Neutrophil (primary cell): ENCODE measurements at regions not wholly inside any gene's neighbourhood (a gene's known extent, or its start where the extent isn't known, plus 50 kb on each side); places are given as distances from the start of the nearest gene placed in this dataset.
"Not testable (repeated sequence)": the region's sequence is repeated elsewhere in the genome, so short reads cannot be mapped to it uniquely, and the experiment has no call there.

Source experiments
- H3K27ac ChIP-seq: fragments of 200-600 bp; sonication (generic); 2 replicates; pipeline ENCODE4 v1.5.1; 2016; ENCODE audit warnings: mild to moderate bottlenecking, moderate library complexity
- H3K27me3 ChIP-seq: fragments of 200-600 bp; sonication (generic); 2 replicates; pipeline ENCODE4 v1.6.0; 2016; ENCODE audit warnings: mild to moderate bottlenecking
- H3K36me3 ChIP-seq: fragments of 200-600 bp; sonication (generic); 2 replicates; pipeline ENCODE4 v1.5.1; 2017
- H3K4me1 ChIP-seq, 2 experiments: fragments of 200-600 bp in 1 of 2; sonication (generic) in 1 of 2; 1 replicate in 1 of 2; 2 replicates in 1 of 2; pipeline versions ENCODE4 v1.5.1 to v1.6.1; 2013 to 2016; ENCODE audit warnings: low read depth in 1 of 2, low read length in 1 of 2, mild to moderate bottlenecking in 1 of 2, moderate library complexity in 1 of 2; ENCODE audit not compliant: control insufficient read depth in 1 of 2, insufficient read depth in 1 of 2
- H3K4me3 ChIP-seq, 2 experiments: fragments of 200-600 bp in 1 of 2; sonication (generic) in 1 of 2; 1 replicate in 1 of 2; 2 replicates in 1 of 2; pipeline ENCODE4 v1.5.1; 2013 to 2016; ENCODE audit warnings: low read depth in 1 of 2, low read length in 1 of 2, mild to moderate bottlenecking in 1 of 2, moderate library complexity in 1 of 2
- H3K9me3 ChIP-seq: fragments of 200-600 bp; sonication (generic); 2 replicates; pipeline ENCODE4 v1.5.1; 2016
- CTCF ChIP-seq: fragments of 200-600 bp; sonication (generic); IDR thresholded peaks from 2 replicates; pipeline ENCODE4 v1.5.1; 2016; ENCODE audit warnings: antibody characterized with exemption

GRCh38 chr20:1845163-1845523, 50.1 kb upstream of the SIRPA start:
- Histone ChIP-seq H3K36me3 (no peaks in the 10 kb centered on the region), H3K9me3 (no peaks in the 10 kb centered on the region), H3K4me1 (peaks cover 95 to 100% of the 10 kb centered on the region in 2 experiments), H3K4me3 (no peak overlapping the region), H3K27ac (peak overlapping the region; percentile 71), H3K27me3 (no peaks in the 10 kb centered on the region)
- no peak for TF ChIP-seq CTCF

- Histone ChIP-seq H3K27ac (peak overlapping the region; percentile 71), H3K4me1 (peaks cover 95 to 97% of the 10 kb centered on the region in 2 experiments), H3K9me3 (no peaks in the 10 kb centered on the region), H3K4me3 (no peak overlapping the region), H3K36me3 (no peaks in the 10 kb centered on the region), H3K27me3 (no peaks in the 10 kb centered on the region)
- TF ChIP-seq CTCF: no peak
Measured at GRCh38 chr20:1844325-1845162, 50.7 kb upstream of the SIRPA start.

GRCh38 chr20:1842281-1842680, 52.9 kb upstream of the SIRPA start:
- Histone ChIP-seq H3K27me3 (no peaks in the 10 kb centered on the region), H3K36me3 (no peaks in the 10 kb centered on the region), H3K9me3 (no peaks in the 10 kb centered on the region), H3K27ac (peak overlapping the region; percentile 97), H3K4me1 (peaks cover 83 to 87% of the 10 kb centered on the region in 2 experiments), H3K4me3 (no peak overlapping the region)
- TF ChIP-seq CTCF: no peak

GRCh38 chr20:1841554-1842140, 53.6 kb upstream of the SIRPA start:
- Histone ChIP-seq H3K36me3 (no peaks in the 10 kb centered on the region), H3K9me3 (no peaks in the 10 kb centered on the region), H3K27me3 (no peaks in the 10 kb centered on the region), H3K4me1 (peaks cover 77 to 80% of the 10 kb centered on the region in 2 experiments), H3K27ac (peak overlapping the region; percentile 97), H3K4me3 (peak overlapping the region in 1 of 2 experiments; percentile 35)
- no peak for TF ChIP-seq CTCF

- H3K4me3 ChIP-seq: peak overlapping the region; percentile 23 to 35
- no peaks in the 10 kb centered on the region for H3K27me3 ChIP-seq
- H3K9me3 ChIP-seq: no peaks in the 10 kb centered on the region
- TF ChIP-seq CTCF: no peak
- no peaks in the 10 kb centered on the region for H3K36me3 ChIP-seq
- H3K27ac ChIP-seq: peak overlapping the region; percentile 97
- peaks cover 70 to 74% of the 10 kb centered on the region in 2 experiments for H3K4me1 ChIP-seq
Measured at GRCh38 chr20:1840817-1841553, 54.2 kb upstream of the SIRPA start.

- not testable (repeated sequence) for H3K36me3 ChIP-seq, H3K9me3 ChIP-seq, H3K27me3 ChIP-seq
- Histone ChIP-seq H3K4me3 (peak overlapping the region in 1 of 2 experiments; percentile 35), H3K27ac (peak overlapping the region; percentile 97), H3K4me1 (peaks cover 57 to 60% of the 10 kb centered on the region in 2 experiments)
Measured at GRCh38 chr20:1839376-1840317, 55.6 kb upstream of the SIRPA start.
